Skeletal muscle tissue (tissue), 3 donors: ENCODE measurements at regions not wholly inside any gene's neighbourhood (a gene's known extent, or its start where the extent isn't known, plus 50 kb on each side); places are given as distances from the start of the nearest gene placed in this dataset.

Experiments
- H3K27ac ChIP-seq: one replicate; pipeline ENCODE4 v1.7.0; 2013; ENCODE audit warnings: mild to moderate bottlenecking, low read depth, low read length, inconsistent platforms
- H3K27me3 ChIP-seq, 3 donors: one replicate each; pipeline ENCODE4 v1.7.0; 2013; ENCODE audit warnings: low read length in 3 of 3; ENCODE audit not compliant: control insufficient read depth in 3 of 3, insufficient read depth in 3 of 3
- H3K36me3 ChIP-seq, 3 donors: one replicate each; pipeline ENCODE4 v1.7.0; 2013; ENCODE audit warnings: low read length in 3 of 3; ENCODE audit not compliant: control insufficient read depth in 3 of 3, insufficient read depth in 3 of 3
- H3K4me1 ChIP-seq, 3 donors: one replicate each; pipeline ENCODE4 v1.7.0; 2013; ENCODE audit warnings: low read length in 3 of 3, mild to moderate bottlenecking in 3 of 3; ENCODE audit not compliant: control insufficient read depth in 3 of 3, insufficient read depth in 3 of 3
- H3K4me3 ChIP-seq, 3 donors: one replicate each; pipeline ENCODE4 v1.7.0; 2013; ENCODE audit warnings: low read length in 3 of 3
- H3K9ac ChIP-seq, 3 donors: one replicate each; pipeline ENCODE4 v1.7.0; 2013; ENCODE audit warnings: low read length in 3 of 3, mild to moderate bottlenecking in 3 of 3, moderate library complexity in 2 of 3, low read depth in 1 of 3
- H3K9me3 ChIP-seq, 3 donors: one replicate each; pipeline ENCODE4 v1.7.0; 2013; ENCODE audit warnings: low read length in 3 of 3; ENCODE audit not compliant: control insufficient read depth in 3 of 3
- donor health status: Osteomylitis.

GRCh38 chr6:84921891-84922290 lies 157.5 kb upstream of the TBX18 start:
- no peak overlapping the region for H3K27ac ChIP-seq
- no peak overlapping the region for H3K9ac ChIP-seq
- peaks cover 0 to 2% (median 0%) of the 10 kb centered on the region in 3 donors for H3K9me3 ChIP-seq
- no peaks in the 10 kb centered on the region for H3K36me3 ChIP-seq
- H3K4me3 ChIP-seq, result no peak overlapping the region
- no peaks in the 10 kb centered on the region for H3K27me3 ChIP-seq
- no peaks in the 10 kb centered on the region for H3K4me1 ChIP-seq

- Histone ChIP-seq H3K9ac (no peak overlapping the region), H3K27ac (no peak overlapping the region), H3K4me1 (no peaks in the 10 kb centered on the region), H3K36me3 (no peaks in the 10 kb centered on the region), H3K9me3 (peaks cover 0 to 2% (median 0%) of the 10 kb centered on the region in 3 donors), H3K27me3 (no peaks in the 10 kb centered on the region), H3K4me3 (no peak overlapping the region)
Measured at GRCh38 chr6:84920021-84920420, 155.6 kb upstream of the TBX18 start.

- Histone ChIP-seq H3K27ac (no peak overlapping the region), H3K27me3 (no peaks in the 10 kb centered on the region), H3K9ac (no peak overlapping the region), H3K9me3 (peaks cover 0 to 2% (median 0%) of the 10 kb centered on the region in 3 donors), H3K36me3 (no peaks in the 10 kb centered on the region), H3K4me1 (no peaks in the 10 kb centered on the region), H3K4me3 (no peak overlapping the region)
Measured at GRCh38 chr6:84916704-84917103, 152.3 kb upstream of the TBX18 start.

GRCh38 chr6:84912472-84913322 lies 148.3 kb upstream of the TBX18 start:
- no peaks in the 10 kb centered on the region for H3K27me3 ChIP-seq
- no peaks in the 10 kb centered on the region for H3K36me3 ChIP-seq
- no peak overlapping the region for H3K27ac ChIP-seq
- no peaks in the 10 kb centered on the region for H3K4me1 ChIP-seq
- no peak overlapping the region for H3K4me3 ChIP-seq
- H3K9ac ChIP-seq, result no peak overlapping the region
- H3K9me3 ChIP-seq, result no peaks in the 10 kb centered on the region

- no peak overlapping the region for H3K27ac ChIP-seq
- no peaks in the 10 kb centered on the region for H3K9me3 ChIP-seq
- no peak overlapping the region for H3K9ac ChIP-seq
- no peaks in the 10 kb centered on the region for H3K4me1 ChIP-seq
- no peaks in the 10 kb centered on the region for H3K36me3 ChIP-seq
- H3K27me3 ChIP-seq, result no peaks in the 10 kb centered on the region
- no peak overlapping the region for H3K4me3 ChIP-seq
Measured at GRCh38 chr6:84910906-84911607, 146.7 kb upstream of the TBX18 start.

GRCh38 chr6:84908304-84908904 lies 144.0 kb upstream of the TBX18 start:
- Histone ChIP-seq H3K27me3 (no peaks in the 10 kb centered on the region), H3K9ac (no peak overlapping the region), H3K36me3 (no peaks in the 10 kb centered on the region), H3K4me1 (no peaks in the 10 kb centered on the region), H3K27ac (no peak overlapping the region), H3K4me3 (no peak overlapping the region), H3K9me3 (no peaks in the 10 kb centered on the region)

DNA sequence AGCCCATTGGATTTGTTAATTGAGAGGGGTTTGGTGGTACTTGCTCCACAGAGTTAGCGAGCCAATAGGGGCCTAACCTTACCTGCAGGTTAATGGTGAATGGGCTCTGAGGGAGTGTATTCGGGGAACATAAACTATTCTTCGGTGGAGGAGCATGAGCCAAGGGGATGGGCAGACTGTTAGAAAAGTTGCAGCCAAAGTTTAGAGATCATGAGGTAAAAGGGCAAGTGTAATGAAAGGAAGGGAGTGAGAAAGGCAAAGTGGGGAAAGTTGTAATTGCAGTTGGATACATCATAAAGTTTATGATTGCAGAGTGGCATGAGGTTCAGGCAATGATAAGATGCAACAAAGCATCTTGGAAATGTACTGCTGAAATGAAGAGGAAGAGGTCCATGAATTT lies 142.1 kb upstream of the TBX18 start:
- Histone ChIP-seq H3K9me3 (no peaks in the 10 kb centered on the region), H3K27me3 (no peaks in the 10 kb centered on the region), H3K27ac (no peak overlapping the region), H3K4me1 (no peaks in the 10 kb centered on the region), H3K36me3 (no peaks in the 10 kb centered on the region), H3K4me3 (no peak overlapping the region), H3K9ac (no peak overlapping the region)

DNA sequence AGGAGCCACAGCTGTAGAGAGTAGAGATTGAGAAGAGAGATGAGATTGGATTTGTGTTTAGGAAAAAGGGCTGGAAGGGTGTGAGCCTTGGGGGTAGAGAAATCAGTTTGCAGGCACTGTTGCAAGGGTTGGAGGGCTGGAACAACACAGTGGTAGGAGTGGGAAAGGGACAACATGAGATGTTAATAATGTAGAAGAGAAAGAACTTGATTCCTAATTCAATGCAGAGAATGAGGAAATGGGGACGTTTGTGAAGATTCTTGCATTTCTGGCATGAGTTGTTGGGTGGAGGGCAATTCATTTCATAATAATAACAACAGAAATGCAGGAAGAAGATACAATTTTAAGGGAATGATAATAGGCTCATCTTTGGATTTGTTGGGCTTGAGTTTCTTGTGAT lies 141.4 kb upstream of the TBX18 start:
- Histone ChIP-seq H3K4me1 (no peaks in the 10 kb centered on the region), H3K4me3 (no peak overlapping the region), H3K9ac (no peak overlapping the region), H3K27me3 (no peaks in the 10 kb centered on the region), H3K9me3 (no peaks in the 10 kb centered on the region), H3K36me3 (no peaks in the 10 kb centered on the region), H3K27ac (no peak overlapping the region)

DNA sequence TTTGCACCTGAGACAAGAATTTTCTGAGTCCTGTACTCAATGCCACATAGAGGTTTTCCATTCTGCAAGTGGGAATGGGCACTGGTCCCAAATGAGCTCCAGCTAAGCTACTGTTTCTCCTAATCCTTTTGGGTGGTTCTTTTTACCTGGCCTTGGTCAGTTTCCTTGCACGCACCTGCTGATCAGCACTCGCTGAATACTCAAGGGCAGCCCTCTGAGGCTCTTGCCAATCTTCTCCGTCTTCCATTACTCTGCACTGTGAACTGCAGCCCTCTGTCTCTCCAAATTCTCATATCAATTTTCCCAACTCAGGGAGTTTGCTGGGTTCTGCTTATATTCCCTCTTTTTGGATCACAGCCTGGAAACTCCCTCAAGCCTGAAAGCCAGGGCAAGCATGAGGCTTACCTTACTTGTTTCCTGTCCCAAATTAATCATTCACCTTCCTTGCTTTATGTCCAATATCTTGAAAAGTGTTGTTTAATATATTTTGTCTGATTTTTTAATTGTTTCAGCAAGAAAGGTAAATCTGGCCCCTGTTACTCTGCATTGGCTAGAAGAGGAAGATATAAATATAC lies 138.0 kb upstream of the TBX18 start:
- Histone ChIP-seq H3K27me3 (no peaks in the 10 kb centered on the region), H3K27ac (no peak overlapping the region), H3K36me3 (no peaks in the 10 kb centered on the region)

More for the DNA sequence above, 138.0 kb upstream of the TBX18 start:
- no peak overlapping the region for H3K9ac ChIP-seq
- no peak overlapping the region for H3K4me3 ChIP-seq
- H3K4me1 ChIP-seq, result no peaks in the 10 kb centered on the region
- no peaks in the 10 kb centered on the region for H3K9me3 ChIP-seq
